GM23338 (cell line): ENCODE measurements at regions not wholly inside any gene's neighbourhood (a gene's known extent, or its start where the extent isn't known, plus 50 kb on each side); places are given as distances from the start of the nearest gene placed in this dataset.

Experiments used
- ATAC-seq: fragments of 200-7000 bp; cut with Tn5 transposase; 3 replicates; pipeline ENCODE4 v1.9.1; 2020
- DNase-seq: peaks from one replicate; pipeline ENCODE4 v3.0.0-alpha.2; 2015; ENCODE audit warnings: low spot score
- H2AFZ ChIP-seq: fragments of 200-600 bp; sonication (generic); 2 replicates; pipeline ENCODE4 v1.8.0; 2016; ENCODE audit warnings: antibody characterized with exemption, mild to moderate bottlenecking, moderate library complexity
- H3F3A ChIP-seq: fragments of 200-600 bp; sonication (generic); replicated peaks from 2 replicates; pipeline ENCODE4 v1.8.0; 2017; ENCODE audit warnings: antibody characterized with exemption, mixed run types, low read depth
- H3K27ac ChIP-seq: fragments of 200-600 bp; sonication (generic); 2 replicates; pipeline ENCODE4 v1.6.1; 2016; ENCODE audit warnings: low read depth
- H3K27me3 ChIP-seq: fragments of 200-600 bp; sonication (generic); 2 replicates; pipeline ENCODE4 v1.8.0; 2016; ENCODE audit warnings: mild to moderate bottlenecking, mixed run types, moderate library complexity; ENCODE audit not compliant: insufficient read depth
- H3K36me3 ChIP-seq: fragments of 200-600 bp; sonication (generic); 2 replicates; pipeline ENCODE4 v1.8.0; 2016; ENCODE audit warnings: mild to moderate bottlenecking; ENCODE audit not compliant: insufficient read depth
- H3K4me1 ChIP-seq: fragments of 200-600 bp; sonication (generic); 2 replicates; pipeline ENCODE4 v1.8.0; 2016; ENCODE audit warnings: mild to moderate bottlenecking, moderate library complexity; ENCODE audit not compliant: insufficient read depth
- H3K4me2 ChIP-seq: fragments of 200-600 bp; sonication (generic); 2 replicates; pipeline ENCODE4 v1.7.1; 2017; ENCODE audit warnings: mixed run types
- H3K4me3 ChIP-seq: fragments of 200-600 bp; sonication (generic); 2 replicates; pipeline ENCODE4 v1.6.1; 2016; ENCODE audit warnings: mixed run types
- H3K79me2 ChIP-seq: fragments of 200-600 bp; sonication (generic); replicated peaks from 2 replicates; pipeline ENCODE4 v1.8.0; 2017; ENCODE audit warnings: mild to moderate bottlenecking; ENCODE audit not compliant: insufficient read depth
- H3K9me2 ChIP-seq: fragments of 200-600 bp; sonication (generic); 2 replicates; pipeline ENCODE4 v1.8.0; 2017; ENCODE audit not compliant: insufficient read depth
- H4K20me1 ChIP-seq: fragments of 200-600 bp; sonication (generic); replicated peaks from 2 replicates; pipeline ENCODE4 v1.8.0; 2017; ENCODE audit warnings: mild to moderate bottlenecking; ENCODE audit not compliant: insufficient read depth
- H3K27ac Mint-ChIP-seq: 2 replicates; pipeline ENCODE4 v1.8.0; 2020; ENCODE audit warnings: inconsistent platforms, mild to moderate bottlenecking, moderate library complexity, mixed read lengths
- H3K27me3 Mint-ChIP-seq: 3 replicates; pipeline ENCODE4 v1.8.0; 2022; ENCODE audit warnings: low read depth, mild to moderate bottlenecking, moderate library complexity, mixed read lengths, inconsistent platforms; ENCODE audit not compliant: insufficient read depth, poor library complexity
- H3K36me3 Mint-ChIP-seq: 3 replicates; pipeline ENCODE4 v1.8.0; 2021; ENCODE audit warnings: low read depth, mild to moderate bottlenecking, inconsistent platforms, moderate library complexity, mixed read lengths
- H3K4me1 Mint-ChIP-seq: 3 replicates; pipeline ENCODE4 v1.8.0; 2020; ENCODE audit warnings: mild to moderate bottlenecking, inconsistent platforms, mixed read lengths
- H3K4me3 Mint-ChIP-seq: 3 replicates; pipeline ENCODE4 v1.8.0; 2021; ENCODE audit warnings: moderate library complexity, mild to moderate bottlenecking, inconsistent platforms, mixed read lengths
- H3K9me3 Mint-ChIP-seq: 3 replicates; pipeline ENCODE4 v1.8.0; 2020; ENCODE audit warnings: moderate library complexity, mild to moderate bottlenecking, inconsistent platforms, mixed read lengths
- CREB1 ChIP-seq: fragments of 250-450 bp; sonication (Bioruptor Pico); IDR thresholded peaks from 2 replicates; pipeline ENCODE4 v1.5.0; 2020; ENCODE audit warnings: low read depth, mild to moderate bottlenecking, moderate library complexity
- EZH2 ChIP-seq: fragments of 200-600 bp; sonication (generic); IDR thresholded peaks from one replicate; pipeline ENCODE4 v1.8.0; 2017; ENCODE audit warnings: antibody characterized with exemption, mild to moderate bottlenecking, low read depth; ENCODE audit not compliant: unreplicated experiment
- EZH2phosphoT487 ChIP-seq: fragments of 200-600 bp; sonication (generic); IDR thresholded peaks from one replicate; pipeline ENCODE4 v1.8.1; 2018; ENCODE audit warnings: antibody characterized with exemption; ENCODE audit not compliant: unreplicated experiment
- NANOG ChIP-seq: IDR thresholded peaks from 2 replicates; pipeline ENCODE4 v1.6.1; 2016; ENCODE audit warnings: antibody characterized with exemption, borderline replicate concordance
- ZNF114 ChIP-seq: fragments of 250-450 bp; sonication (Bioruptor Pico); IDR thresholded peaks from 2 replicates; pipeline ENCODE4 v1.5.0; 2020; ENCODE audit warnings: mild to moderate bottlenecking, moderate library complexity
- TF ChIP-seq, protein P1 (sequence below): IDR thresholded peaks from one replicate; pipeline ENCODE4 v1.6.1; 2018; ENCODE audit warnings: antibody characterized with exemption; ENCODE audit not compliant: unreplicated experiment
- TF ChIP-seq, protein P2 (sequence below): fragments of 250-450 bp; sonication (Bioruptor Pico); IDR thresholded peaks from 2 replicates; pipeline ENCODE4 v1.5.0; 2020; ENCODE audit warnings: mild to moderate bottlenecking, moderate library complexity
- TF ChIP-seq, protein P3 (sequence below): IDR thresholded peaks from 2 replicates; pipeline ENCODE4 v1.6.1; 2016; ENCODE audit warnings: antibody characterized with exemption
- TF ChIP-seq, protein P4 (sequence below), 2 experiments: fragments of 200-600 bp in 1 of 2; sonication (generic) in 1 of 2; conservative IDR thresholded peaks; 2 replicates each; pipeline versions ENCODE4 v1.5.1 to v1.6.1; 2016 to 2017; ENCODE audit warnings: antibody characterized with exemption in 2 of 2, low read depth in 2 of 2, mild to moderate bottlenecking in 2 of 2, moderate library complexity in 1 of 2

DNA sequence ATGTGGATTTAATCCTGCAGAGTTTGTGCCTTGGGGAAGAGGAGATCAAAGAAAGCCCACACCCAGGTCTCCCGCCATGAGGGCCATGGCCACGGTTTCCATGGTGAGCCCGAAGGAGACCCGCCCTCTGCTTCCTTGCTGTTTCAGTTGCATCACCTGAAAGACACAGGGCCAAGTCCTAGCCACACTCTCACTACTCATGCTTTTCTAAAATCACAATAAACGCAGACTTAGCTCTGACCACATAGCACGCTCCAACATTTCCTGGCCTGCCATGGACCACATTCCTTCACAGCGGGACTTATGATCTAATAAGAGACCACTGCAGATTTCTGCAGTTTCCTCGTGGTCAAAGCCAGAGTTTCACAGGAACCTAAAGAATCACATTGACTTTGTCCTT lies 426.0 kb upstream of the NR3C2 start (continued):
- no peak for TF ChIP-seq EZH2
- TF ChIP-seq, protein P1, sequence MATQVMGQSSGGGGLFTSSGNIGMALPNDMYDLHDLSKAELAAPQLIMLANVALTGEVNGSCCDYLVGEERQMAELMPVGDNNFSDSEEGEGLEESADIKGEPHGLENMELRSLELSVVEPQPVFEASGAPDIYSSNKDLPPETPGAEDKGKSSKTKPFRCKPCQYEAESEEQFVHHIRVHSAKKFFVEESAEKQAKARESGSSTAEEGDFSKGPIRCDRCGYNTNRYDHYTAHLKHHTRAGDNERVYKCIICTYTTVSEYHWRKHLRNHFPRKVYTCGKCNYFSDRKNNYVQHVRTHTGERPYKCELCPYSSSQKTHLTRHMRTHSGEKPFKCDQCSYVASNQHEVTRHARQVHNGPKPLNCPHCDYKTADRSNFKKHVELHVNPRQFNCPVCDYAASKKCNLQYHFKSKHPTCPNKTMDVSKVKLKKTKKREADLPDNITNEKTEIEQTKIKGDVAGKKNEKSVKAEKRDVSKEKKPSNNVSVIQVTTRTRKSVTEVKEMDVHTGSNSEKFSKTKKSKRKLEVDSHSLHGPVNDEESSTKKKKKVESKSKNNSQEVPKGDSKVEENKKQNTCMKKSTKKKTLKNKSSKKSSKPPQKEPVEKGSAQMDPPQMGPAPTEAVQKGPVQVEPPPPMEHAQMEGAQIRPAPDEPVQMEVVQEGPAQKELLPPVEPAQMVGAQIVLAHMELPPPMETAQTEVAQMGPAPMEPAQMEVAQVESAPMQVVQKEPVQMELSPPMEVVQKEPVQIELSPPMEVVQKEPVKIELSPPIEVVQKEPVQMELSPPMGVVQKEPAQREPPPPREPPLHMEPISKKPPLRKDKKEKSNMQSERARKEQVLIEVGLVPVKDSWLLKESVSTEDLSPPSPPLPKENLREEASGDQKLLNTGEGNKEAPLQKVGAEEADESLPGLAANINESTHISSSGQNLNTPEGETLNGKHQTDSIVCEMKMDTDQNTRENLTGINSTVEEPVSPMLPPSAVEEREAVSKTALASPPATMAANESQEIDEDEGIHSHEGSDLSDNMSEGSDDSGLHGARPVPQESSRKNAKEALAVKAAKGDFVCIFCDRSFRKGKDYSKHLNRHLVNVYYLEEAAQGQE, result no peak
- TF ChIP-seq CREB1, result no peak
- TF ChIP-seq NANOG, result no peak
- no peak for TF ChIP-seq ZNF114 (CRISPR knock-in tag)
- TF ChIP-seq EZH2phosphoT487, result no peak

DNA sequence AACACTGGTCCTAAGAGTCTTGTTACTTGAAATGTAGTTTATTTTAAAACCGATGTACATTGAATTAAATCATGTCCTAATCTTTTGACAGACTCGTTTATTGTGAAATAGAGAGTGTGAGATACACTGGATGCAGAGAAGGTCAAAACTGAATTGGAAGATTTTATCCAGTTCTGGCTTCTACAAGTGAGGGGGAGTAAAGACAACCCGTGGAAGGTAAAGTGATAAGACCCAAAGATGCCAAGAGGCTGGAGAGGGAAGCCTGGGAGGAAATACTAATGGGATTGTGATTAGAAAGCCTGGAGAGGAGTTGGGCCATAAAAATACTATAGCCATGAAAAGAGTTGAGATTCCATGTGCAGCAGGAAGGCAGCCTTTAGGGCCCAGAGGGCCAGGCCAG lies 424.5 kb upstream of the NR3C2 start:
- Mint-ChIP-seq H3K27me3 (no peaks in the 10 kb centered on the region), H3K36me3 (no peaks in the 10 kb centered on the region), H3K27ac (no peak overlapping the region), H3K9me3 (no peaks in the 10 kb centered on the region), H3K4me1 (no peaks in the 10 kb centered on the region), H3K4me3 (no peak overlapping the region)
- Histone ChIP-seq H3K27ac (no peak overlapping the region), H3K4me3 (no peak overlapping the region), H3F3A (no peaks in the 10 kb centered on the region), H3K9me2 (peaks cover 6% of the 10 kb centered on the region; the same call in 1 of the 2 replicates), H3K27me3 (no peaks in the 10 kb centered on the region), H4K20me1 (no peaks in the 10 kb centered on the region), H3K36me3 (no peaks in the 10 kb centered on the region), H3K4me1 (no peaks in the 10 kb centered on the region), H3K79me2 (no peaks in the 10 kb centered on the region), H2AFZ (no peak overlapping the region), H3K4me2 (no peak overlapping the region)
- ATAC-seq (no peak), DNase-seq (no peak)
- no peak for TF ChIP-seq ZNF114 (CRISPR knock-in tag)
- TF ChIP-seq, protein P2, sequence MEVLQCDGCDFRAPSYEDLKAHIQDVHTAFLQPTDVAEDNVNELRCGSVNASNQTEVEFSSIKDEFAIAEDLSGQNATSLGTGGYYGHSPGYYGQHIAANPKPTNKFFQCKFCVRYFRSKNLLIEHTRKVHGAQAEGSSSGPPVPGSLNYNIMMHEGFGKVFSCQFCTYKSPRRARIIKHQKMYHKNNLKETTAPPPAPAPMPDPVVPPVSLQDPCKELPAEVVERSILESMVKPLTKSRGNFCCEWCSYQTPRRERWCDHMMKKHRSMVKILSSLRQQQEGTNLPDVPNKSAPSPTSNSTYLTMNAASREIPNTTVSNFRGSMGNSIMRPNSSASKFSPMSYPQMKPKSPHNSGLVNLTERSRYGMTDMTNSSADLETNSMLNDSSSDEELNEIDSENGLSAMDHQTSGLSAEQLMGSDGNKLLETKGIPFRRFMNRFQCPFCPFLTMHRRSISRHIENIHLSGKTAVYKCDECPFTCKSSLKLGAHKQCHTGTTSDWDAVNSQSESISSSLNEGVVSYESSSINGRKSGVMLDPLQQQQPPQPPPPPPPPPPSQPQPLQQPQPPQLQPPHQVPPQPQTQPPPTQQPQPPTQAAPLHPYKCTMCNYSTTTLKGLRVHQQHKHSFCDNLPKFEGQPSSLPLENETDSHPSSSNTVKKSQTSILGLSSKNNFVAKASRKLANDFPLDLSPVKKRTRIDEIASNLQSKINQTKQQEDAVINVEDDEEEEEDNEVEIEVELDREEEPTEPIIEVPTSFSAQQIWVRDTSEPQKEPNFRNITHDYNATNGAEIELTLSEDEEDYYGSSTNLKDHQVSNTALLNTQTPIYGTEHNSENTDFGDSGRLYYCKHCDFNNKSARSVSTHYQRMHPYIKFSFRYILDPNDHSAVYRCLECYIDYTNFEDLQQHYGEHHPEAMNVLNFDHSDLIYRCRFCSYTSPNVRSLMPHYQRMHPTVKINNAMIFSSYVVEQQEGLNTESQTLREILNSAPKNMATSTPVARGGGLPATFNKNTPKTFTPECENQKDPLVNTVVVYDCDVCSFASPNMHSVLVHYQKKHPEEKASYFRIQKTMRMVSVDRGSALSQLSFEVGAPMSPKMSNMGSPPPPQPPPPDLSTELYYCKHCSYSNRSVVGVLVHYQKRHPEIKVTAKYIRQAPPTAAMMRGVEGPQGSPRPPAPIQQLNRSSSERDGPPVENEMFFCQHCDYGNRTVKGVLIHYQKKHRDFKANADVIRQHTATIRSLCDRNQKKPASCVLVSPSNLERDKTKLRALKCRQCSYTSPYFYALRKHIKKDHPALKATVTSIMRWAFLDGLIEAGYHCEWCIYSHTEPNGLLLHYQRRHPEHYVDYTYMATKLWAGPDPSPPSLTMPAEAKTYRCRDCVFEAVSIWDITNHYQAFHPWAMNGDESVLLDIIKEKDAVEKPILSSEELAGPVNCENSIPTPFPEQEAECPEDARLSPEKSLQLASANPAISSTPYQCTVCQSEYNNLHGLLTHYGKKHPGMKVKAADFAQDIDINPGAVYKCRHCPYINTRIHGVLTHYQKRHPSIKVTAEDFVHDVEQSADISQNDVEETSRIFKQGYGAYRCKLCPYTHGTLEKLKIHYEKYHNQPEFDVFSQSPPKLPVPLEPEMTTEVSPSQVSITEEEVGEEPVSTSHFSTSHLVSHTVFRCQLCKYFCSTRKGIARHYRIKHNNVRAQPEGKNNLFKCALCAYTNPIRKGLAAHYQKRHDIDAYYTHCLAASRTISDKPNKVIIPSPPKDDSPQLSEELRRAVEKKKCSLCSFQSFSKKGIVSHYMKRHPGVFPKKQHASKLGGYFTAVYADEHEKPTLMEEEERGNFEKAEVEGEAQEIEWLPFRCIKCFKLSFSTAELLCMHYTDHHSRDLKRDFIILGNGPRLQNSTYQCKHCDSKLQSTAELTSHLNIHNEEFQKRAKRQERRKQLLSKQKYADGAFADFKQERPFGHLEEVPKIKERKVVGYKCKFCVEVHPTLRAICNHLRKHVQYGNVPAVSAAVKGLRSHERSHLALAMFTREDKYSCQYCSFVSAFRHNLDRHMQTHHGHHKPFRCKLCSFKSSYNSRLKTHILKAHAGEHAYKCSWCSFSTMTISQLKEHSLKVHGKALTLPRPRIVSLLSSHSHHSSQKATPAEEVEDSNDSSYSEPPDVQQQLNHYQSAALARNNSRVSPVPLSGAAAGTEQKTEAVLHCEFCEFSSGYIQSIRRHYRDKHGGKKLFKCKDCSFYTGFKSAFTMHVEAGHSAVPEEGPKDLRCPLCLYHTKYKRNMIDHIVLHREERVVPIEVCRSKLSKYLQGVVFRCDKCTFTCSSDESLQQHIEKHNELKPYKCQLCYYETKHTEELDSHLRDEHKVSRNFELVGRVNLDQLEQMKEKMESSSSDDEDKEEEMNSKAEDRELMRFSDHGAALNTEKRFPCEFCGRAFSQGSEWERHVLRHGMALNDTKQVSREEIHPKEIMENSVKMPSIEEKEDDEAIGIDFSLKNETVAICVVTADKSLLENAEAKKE, result no peak
- TF ChIP-seq, protein P3, sequence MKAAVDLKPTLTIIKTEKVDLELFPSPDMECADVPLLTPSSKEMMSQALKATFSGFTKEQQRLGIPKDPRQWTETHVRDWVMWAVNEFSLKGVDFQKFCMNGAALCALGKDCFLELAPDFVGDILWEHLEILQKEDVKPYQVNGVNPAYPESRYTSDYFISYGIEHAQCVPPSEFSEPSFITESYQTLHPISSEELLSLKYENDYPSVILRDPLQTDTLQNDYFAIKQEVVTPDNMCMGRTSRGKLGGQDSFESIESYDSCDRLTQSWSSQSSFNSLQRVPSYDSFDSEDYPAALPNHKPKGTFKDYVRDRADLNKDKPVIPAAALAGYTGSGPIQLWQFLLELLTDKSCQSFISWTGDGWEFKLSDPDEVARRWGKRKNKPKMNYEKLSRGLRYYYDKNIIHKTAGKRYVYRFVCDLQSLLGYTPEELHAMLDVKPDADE, result no peak
- TF ChIP-seq NANOG, result no peak
- TF ChIP-seq, protein P4, sequence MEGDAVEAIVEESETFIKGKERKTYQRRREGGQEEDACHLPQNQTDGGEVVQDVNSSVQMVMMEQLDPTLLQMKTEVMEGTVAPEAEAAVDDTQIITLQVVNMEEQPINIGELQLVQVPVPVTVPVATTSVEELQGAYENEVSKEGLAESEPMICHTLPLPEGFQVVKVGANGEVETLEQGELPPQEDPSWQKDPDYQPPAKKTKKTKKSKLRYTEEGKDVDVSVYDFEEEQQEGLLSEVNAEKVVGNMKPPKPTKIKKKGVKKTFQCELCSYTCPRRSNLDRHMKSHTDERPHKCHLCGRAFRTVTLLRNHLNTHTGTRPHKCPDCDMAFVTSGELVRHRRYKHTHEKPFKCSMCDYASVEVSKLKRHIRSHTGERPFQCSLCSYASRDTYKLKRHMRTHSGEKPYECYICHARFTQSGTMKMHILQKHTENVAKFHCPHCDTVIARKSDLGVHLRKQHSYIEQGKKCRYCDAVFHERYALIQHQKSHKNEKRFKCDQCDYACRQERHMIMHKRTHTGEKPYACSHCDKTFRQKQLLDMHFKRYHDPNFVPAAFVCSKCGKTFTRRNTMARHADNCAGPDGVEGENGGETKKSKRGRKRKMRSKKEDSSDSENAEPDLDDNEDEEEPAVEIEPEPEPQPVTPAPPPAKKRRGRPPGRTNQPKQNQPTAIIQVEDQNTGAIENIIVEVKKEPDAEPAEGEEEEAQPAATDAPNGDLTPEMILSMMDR (conservative IDR thresholded peaks at IDR 0.05; ENCODE audit: low read depth in 2 of 2), result no peak
- TF ChIP-seq, protein P1, result no peak
